ENCODE measurements at regions not wholly inside any gene's neighbourhood (a gene's known extent, or its start where the extent isn't known, plus 50 kb on each side); places are given as distances from the start of the nearest gene placed in this dataset.

- TF ChIP-seq CBFB (CRISPR knock-in tag; IDR thresholded peaks at IDR 0.05; ENCODE audit: low read depth), result no peak
Measured at GRCh38 chr3:34323517-34323916, 525.1 kb downstream of the PDCD6IP start (continued).

DNA sequence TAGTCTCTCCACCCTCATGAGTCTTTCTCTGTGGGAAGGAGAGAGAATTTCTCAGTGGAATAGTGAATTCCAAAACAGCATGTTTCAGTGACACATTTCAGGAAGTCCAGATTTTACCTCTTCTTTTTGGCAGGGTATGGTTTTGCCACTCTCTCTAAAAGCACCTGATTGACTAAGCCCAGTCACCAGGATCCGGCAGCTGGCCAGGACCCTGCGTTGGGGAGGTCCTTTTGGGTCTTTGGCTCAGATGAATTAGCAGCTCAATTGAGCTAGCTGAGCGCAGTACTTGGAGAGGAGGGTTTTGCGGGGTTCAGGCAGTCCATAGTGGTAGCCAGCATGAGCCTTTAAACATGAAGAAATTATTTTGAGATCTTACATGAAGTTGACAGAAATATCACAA, 548.2 kb downstream of the PDCD6IP start:
- Mint-ChIP-seq H3K9me3 (peaks cover 11% of the 10 kb centered on the region; the same call in 1 of the 2 replicates), H3K27me3 (ENCODE audit: low read depth) (no peaks in the 10 kb centered on the region), H3K27ac (no peak overlapping the region), H3K4me3 (no peak overlapping the region), H3K36me3 (no peaks in the 10 kb centered on the region), H3K4me1 (no peaks in the 10 kb centered on the region)
- ATAC-seq, result no peak
- ChIA-PET CTCF (interaction anchor here (0.7 kb wide), 1 partner anchor 86 kb away, joined by 3 read pairs; no protein-coding TSS in a partner anchor), POLR2A (no interaction called here)
- no peak for DNase-seq (ENCODE audit: low spot score)
- TF ChIP-seq ATF1 (CRISPR knock-in tag; IDR thresholded peaks at IDR 0.05) (no peak), ZBTB43 (CRISPR knock-in tag; IDR thresholded peaks at IDR 0.05) (no peak), SMAD3 (CRISPR knock-in tag; IDR thresholded peaks at IDR 0.05; ENCODE audit: borderline replicate concordance) (no peak), ZNF232 (CRISPR knock-in tag; IDR thresholded peaks at IDR 0.05) (no peak), SP1 (CRISPR knock-in tag; conservative IDR thresholded peaks at IDR 0.05) (no peak), MXD4 (CRISPR knock-in tag; IDR thresholded peaks at IDR 0.05; ENCODE audit: borderline replicate concordance) (no peak), ZNF512 (CRISPR knock-in tag; IDR thresholded peaks at IDR 0.05; ENCODE audit: borderline replicate concordance) (no peak), NFATC4 (CRISPR knock-in tag; IDR thresholded peaks at IDR 0.05) (no peak), NR3C1 (CRISPR knock-in tag; conservative IDR thresholded peaks at IDR 0.05; ENCODE audit: low read depth) (no peak), FOXP1 (CRISPR knock-in tag; IDR thresholded peaks at IDR 0.05; ENCODE audit: borderline replicate concordance) (no peak), ZNF671 (CRISPR knock-in tag; IDR thresholded peaks at IDR 0.05) (no peak), EMX1 (CRISPR knock-in tag; IDR thresholded peaks at IDR 0.05) (no peak), ETV6 (CRISPR knock-in tag; IDR thresholded peaks at IDR 0.05) (no peak), RORB (CRISPR knock-in tag; IDR thresholded peaks at IDR 0.05) (no peak), NR1H2 (CRISPR knock-in tag; IDR thresholded peaks at IDR 0.05) (no peak), ZNF416 (CRISPR knock-in tag; IDR thresholded peaks at IDR 0.05) (no peak)
- TF ChIP-seq, protein P1, sequence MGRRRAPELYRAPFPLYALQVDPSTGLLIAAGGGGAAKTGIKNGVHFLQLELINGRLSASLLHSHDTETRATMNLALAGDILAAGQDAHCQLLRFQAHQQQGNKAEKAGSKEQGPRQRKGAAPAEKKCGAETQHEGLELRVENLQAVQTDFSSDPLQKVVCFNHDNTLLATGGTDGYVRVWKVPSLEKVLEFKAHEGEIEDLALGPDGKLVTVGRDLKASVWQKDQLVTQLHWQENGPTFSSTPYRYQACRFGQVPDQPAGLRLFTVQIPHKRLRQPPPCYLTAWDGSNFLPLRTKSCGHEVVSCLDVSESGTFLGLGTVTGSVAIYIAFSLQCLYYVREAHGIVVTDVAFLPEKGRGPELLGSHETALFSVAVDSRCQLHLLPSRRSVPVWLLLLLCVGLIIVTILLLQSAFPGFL (CRISPR knock-in tag; IDR thresholded peaks at IDR 0.05; ENCODE audit: borderline replicate concordance), result no peak
- TF ChIP-seq, protein P2, sequence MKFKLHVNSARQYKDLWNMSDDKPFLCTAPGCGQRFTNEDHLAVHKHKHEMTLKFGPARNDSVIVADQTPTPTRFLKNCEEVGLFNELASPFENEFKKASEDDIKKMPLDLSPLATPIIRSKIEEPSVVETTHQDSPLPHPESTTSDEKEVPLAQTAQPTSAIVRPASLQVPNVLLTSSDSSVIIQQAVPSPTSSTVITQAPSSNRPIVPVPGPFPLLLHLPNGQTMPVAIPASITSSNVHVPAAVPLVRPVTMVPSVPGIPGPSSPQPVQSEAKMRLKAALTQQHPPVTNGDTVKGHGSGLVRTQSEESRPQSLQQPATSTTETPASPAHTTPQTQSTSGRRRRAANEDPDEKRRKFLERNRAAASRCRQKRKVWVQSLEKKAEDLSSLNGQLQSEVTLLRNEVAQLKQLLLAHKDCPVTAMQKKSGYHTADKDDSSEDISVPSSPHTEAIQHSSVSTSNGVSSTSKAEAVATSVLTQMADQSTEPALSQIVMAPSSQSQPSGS (CRISPR knock-in tag; IDR thresholded peaks at IDR 0.05; ENCODE audit: borderline replicate concordance, low read depth), result no peak

DNA sequence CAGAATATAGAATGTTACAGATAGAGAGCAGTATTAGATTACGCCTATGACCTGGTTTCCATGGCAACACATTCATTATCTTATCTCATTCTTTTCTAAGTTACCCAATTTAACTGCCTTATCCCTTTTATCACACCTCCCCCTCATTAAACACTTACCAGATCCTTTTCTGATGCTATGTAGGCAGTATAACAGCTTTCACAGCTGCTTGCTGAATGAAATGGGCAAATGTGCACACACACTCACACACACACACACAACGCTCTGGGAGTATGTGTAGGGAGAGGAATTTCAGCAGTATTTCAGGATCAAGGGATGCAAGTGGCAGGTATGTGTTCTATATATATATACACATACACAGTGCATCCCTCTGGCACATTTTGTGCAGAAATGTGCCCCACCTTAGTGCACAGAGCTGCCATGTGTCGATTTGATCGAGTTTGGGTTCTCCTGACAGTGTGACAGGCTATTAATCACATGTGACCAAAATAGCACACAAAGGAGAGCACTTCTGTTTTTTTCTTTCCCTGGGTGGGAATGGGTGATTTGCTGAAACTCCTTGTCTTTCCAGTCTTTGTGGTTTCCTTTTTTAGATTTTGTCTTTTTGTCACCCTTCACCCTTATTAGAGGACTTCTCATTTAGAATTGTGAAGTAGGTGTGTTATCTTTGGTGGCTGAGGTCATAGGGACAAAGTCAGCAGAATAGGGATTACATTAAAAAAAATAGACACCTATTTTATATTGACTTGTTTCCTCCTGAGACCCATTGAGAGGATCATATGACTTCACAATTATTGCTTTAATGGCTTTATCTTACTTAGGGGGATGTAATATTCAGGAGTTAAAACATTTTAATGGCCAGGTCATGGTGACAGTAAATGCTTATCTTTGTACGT, 553.7 kb downstream of the PDCD6IP start:
- H3K4me1 Mint-ChIP-seq, result 0 out of 2 replicates have a peak, but pooled peaks cover 3% of the 10 kb centered on the region
- CTCF ChIA-PET, result no interaction called here
- H3K9me3 Mint-ChIP-seq, result no peaks in the 10 kb centered on the region
- no peak for DNase-seq (ENCODE audit: low spot score)
- H3K4me3 Mint-ChIP-seq, result no peak overlapping the region
- H3K27ac Mint-ChIP-seq, result no peak overlapping the region
- no peaks in the 10 kb centered on the region for H3K36me3 Mint-ChIP-seq
- POLR2A ChIA-PET, result no interaction called here
- H3K27me3 Mint-ChIP-seq (ENCODE audit: low read depth), result no peaks in the 10 kb centered on the region
- no peak for ATAC-seq
- TF ChIP-seq ZNF423 (CRISPR knock-in tag; IDR thresholded peaks at IDR 0.05) (no peak), NFYB (CRISPR knock-in tag; conservative IDR thresholded peaks at IDR 0.05; ENCODE audit: low read depth) (no peak), ZNF416 (CRISPR knock-in tag; IDR thresholded peaks at IDR 0.05) (no peak), JAZF1 (CRISPR knock-in tag; IDR thresholded peaks at IDR 0.05) (no peak), ZNF232 (CRISPR knock-in tag; IDR thresholded peaks at IDR 0.05) (no peak), TEAD1 (CRISPR knock-in tag; IDR thresholded peaks at IDR 0.05) (no peak), ERG (CRISPR knock-in tag; IDR thresholded peaks at IDR 0.05) (no peak), GTF2I (CRISPR knock-in tag; conservative IDR thresholded peaks at IDR 0.05) (no peak), ZNF121 (CRISPR knock-in tag; IDR thresholded peaks at IDR 0.05) (no peak)
- TF ChIP-seq, protein P3, sequence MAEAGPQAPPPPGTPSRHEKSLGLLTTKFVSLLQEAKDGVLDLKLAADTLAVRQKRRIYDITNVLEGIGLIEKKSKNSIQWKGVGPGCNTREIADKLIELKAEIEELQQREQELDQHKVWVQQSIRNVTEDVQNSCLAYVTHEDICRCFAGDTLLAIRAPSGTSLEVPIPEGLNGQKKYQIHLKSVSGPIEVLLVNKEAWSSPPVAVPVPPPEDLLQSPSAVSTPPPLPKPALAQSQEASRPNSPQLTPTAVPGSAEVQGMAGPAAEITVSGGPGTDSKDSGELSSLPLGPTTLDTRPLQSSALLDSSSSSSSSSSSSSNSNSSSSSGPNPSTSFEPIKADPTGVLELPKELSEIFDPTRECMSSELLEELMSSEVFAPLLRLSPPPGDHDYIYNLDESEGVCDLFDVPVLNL (CRISPR knock-in tag; IDR thresholded peaks at IDR 0.05; ENCODE audit: borderline replicate concordance, low read depth), result no peak

Data from WTC11 (cell line).